ENCODE measurements at regions not wholly inside any gene's neighbourhood (a gene's known extent, or its start where the extent isn't known, plus 50 kb on each side); places are given as distances from the start of the nearest gene placed in this dataset.

GRCh38 chr11:10641912-10642697 lies 51.5 kb downstream of the IRAG1 start:
- no peak for DNase-seq (ENCODE audit: low spot score)

DNA sequence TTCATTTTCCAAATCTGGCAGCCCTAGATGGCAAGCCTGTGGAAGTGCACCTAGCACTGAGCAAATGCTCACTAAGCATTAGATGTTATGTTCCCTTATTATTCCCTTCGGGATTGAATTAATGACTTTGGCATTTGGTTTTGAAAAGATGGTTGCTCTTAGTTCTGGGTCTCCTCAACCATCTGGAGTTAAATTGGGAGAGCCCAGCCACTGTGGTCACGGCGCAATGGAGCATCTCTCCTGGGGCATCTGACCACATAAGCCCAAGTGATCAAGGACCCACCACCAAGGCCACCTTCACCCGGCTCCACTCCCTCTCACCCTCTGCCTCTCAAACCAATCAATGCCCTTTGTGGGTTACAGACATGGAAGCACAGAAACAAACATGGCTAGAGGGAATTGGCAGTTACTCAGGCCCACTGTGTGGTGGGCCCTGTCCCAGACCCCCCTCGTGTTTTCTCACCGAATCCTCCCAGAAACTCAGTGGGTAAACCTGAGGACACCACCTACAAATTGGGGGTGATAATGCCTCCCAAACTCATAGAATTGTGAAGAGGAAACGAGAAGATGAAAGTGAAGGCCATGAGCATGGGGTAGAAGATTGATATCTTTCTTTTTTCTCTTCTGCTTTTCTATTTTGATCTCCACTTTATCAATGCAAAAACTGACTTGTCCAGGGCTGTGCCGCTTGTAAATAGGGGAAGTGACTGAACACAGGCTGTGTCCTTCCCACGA lies 52.2 kb downstream of the IRAG1 start:
- no peak for DNase-seq (ENCODE audit: low spot score)

DNA sequence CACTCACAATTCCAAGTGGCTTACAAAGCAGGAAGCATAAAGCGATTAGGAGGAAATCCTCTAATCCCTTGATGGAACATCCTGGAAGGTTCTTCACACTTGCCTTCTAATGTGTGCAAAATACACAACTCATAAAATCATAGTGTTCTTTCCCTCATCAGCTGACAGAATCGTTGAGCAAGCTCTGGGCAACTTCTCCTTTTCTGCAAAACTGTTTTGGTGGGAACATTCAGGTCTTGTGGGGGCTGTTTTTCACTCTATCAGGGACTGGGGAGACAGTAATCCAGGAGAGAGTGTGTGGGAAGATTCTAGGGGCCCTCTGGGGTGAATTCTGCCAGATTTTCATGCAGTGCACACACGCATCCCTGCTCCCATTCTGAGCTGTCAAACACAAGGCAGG lies 53.2 kb downstream of the IRAG1 start:
- no peak for DNase-seq (ENCODE audit: low spot score)

GRCh38 chr11:10639350-10639749 lies 54.2 kb downstream of the IRAG1 start:
- peak; percentile 14 for DNase-seq (ENCODE audit: low spot score)

- peak; percentile 32 for DNase-seq (ENCODE audit: low spot score)
Measured at GRCh38 chr11:10638316-10638925, 55.1 kb downstream of the IRAG1 start.

GRCh38 chr11:10637731-10638151 lies 55.8 kb downstream of the IRAG1 start:
- peak; percentile 34 for DNase-seq (ENCODE audit: low spot score)

- no peak for DNase-seq (ENCODE audit: low spot score)
Measured at GRCh38 chr11:10634407-10634806, 59.1 kb downstream of the IRAG1 start.

DNA sequence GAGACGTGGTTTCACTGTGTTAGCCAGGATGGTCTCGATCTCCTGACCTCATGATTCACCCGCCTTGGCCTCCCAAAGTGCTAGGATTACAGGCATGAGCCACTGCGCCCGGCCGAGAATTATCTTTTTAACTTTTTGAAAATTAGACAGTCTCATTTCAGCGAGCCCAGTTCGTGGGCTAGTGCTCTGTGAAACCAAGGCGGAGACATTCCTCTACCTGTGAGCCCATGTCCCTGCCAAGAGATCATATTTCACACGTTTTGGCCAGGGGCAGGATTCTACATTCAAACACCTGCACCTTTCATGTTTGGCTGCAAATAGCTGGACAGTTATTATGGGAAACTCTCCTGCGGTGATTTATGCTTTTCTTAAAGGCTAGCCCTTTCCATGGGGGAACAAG lies 60.3 kb downstream of the IRAG1 start:
- no peak for DNase-seq (ENCODE audit: low spot score)

GRCh38 chr11:10632483-10632882 lies 61.1 kb downstream of the IRAG1 start:
- DNase-seq (ENCODE audit: low spot score) = no peak

GRCh38 chr11:10631761-10632160 lies 61.8 kb downstream of the IRAG1 start:
- no peak for DNase-seq (ENCODE audit: low spot score)

DNA sequence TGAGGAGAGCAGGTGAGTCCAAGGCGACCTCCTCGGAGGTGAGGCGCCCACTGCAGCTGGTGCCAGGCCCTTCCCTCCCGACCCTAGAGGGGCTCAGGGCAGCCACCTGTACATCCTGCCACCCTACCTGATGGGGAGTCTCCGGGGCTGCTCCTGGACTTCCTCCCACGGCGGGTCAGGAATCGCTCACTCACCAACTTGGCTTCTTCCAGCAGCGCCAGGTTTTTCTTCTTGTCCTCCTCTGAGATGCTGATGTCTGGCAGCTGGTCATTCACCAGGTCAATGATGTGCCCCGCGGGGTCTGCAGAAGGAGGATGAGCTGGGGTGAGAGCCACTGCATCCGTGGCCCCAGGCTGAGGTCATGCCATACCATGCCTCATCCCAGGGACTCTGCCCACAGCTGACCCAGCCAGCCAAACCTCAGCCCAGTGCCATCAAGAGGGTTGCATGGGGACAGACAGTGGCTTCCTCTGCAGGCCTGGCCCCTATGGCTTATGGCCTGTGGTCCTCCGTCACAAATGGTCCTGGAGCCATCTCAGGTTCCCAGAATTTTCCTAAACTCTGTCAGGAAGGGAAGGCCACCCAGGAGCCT lies 61.0 kb upstream of the LYVE1 start:
- no peak for DNase-seq (ENCODE audit: low spot score)

DNA sequence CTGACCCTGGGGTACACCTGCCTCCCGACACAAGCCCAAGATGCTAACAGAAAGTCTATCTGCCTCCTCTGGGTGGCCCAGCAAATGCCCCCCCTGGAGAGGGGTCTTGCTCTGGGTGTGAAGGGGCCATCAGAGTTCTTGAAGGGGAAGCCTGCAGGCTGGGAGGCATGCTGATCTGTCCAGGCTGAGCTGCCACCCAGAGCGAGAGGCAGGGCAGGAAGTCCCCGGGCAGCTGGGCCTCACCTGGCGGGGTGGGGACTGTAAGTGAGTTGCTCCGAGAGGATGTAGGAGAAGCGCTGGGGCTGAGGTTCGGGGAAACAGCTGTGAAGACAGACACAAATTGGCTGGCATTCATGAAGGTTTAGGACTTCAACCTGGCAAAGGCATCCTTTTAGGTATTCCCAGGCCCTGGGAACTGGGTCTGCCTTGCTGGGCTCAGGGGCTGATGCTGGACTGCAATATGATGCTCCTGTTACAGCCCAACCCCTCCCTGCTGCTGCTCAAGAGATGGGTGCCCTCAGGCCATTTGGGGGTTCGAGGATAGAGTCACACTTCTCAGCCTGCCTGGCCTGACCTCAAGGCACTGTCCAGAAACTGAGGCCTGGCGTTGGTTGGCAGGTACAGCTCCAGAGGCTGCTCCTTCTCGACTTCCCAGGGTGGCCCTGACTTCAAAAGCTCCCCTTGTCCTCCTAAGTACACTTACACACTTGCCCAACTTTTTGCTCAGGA lies 60.2 kb upstream of the LYVE1 start:
- DNase-seq (ENCODE audit: low spot score) = no peak

- DNase-seq (ENCODE audit: low spot score) = no peak
Measured at GRCh38 chr11:10627816-10628215, 59.4 kb upstream of the LYVE1 start.

DNA sequence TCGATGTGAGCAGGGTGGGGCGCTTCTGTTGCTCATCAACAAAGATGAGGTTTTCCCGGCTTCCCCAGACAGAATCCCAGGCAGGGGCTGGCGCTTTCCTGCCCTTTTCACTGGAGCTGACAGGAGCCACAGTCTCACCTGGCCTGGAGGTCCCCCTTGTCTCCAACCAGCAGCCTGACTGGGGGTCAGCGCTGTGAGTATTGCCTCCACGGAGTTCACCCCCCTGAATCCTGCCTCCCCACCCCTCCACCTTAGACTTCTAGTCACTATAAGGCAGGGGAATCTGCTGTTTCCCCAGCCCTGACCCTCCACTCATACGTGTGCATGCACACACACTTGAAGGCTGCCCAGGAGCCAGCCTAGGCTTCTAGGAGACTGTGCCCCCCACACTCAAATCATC lies 58.8 kb upstream of the LYVE1 start:
- no peak for DNase-seq (ENCODE audit: low spot score)

GRCh38 chr11:10625982-10626311 lies 57.5 kb upstream of the LYVE1 start:
- DNase-seq (ENCODE audit: low spot score) = no peak

DNA sequence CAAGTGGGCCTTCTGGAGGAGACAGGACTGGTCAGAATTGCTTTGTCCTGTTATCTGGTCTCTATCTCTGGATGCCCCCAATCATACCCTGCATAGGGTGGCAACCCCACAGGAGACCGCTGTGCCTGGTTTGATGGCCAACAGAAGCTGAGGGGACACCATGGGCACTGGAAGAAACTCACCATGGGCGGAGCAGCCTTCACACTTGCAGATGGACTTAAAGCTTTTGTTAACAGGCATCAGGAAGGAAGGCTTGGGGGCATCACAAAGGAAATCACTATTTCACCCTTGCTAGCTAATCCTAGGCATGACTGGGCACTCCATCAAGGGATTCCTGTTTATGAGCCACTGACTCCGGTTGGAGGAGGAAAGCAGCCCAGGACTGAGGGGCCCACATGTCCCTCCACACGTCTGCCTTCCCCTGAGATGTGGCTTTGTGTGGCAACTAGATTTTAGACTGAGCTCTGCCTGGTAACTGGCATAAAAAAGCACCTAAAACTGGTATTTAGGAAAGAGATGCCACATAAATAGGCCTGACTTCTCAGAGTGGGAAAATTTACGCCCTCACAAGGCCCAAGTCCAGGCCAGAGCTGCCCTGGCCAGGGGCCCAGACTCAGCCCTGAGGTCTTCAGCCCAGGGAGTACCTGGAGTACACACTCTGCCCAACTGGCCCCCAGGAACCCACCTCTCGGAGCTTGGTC lies 57.0 kb upstream of the LYVE1 start:
- no peak for DNase-seq (ENCODE audit: low spot score)

- DNase-seq (ENCODE audit: low spot score) = no peak
Measured at GRCh38 chr11:10623797-10624761, 55.6 kb upstream of the LYVE1 start.

- no peak for DNase-seq (ENCODE audit: low spot score)
Measured at GRCh38 chr11:10622957-10623791, 54.7 kb upstream of the LYVE1 start.

GRCh38 chr11:10622108-10622507 lies 53.6 kb upstream of the LYVE1 start:
- no peak for DNase-seq (ENCODE audit: low spot score)

Data from ureter (tissue), 1 donor.